ENCODE measurements at regions not wholly inside any gene's neighbourhood (a gene's known extent, or its start where the extent isn't known, plus 50 kb on each side); places are given as distances from the start of the nearest gene placed in this dataset.

DNA sequence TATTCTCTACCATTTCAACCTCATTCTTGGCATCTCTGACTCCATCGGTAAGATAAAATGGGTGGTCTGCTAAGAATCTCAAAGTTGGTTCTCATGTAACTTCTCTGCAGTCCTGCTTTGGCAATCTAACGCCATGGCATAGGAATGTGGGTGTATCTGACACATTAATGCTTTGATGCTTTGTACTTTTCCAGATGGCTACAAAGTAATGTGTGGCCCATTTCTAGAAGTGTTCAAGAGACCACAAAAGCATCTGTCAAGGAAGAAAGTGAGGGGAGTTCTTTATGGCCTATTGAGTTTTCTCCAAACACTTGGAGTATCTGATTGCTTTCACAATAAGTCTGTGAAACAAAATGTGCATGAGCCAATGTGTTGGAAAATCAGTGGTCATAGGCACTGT, 339.9 kb upstream of the TGFBR2 start:
- Histone ChIP-seq H3K27me3 (ENCODE audit: control insufficient read depth, insufficient read depth, low read length) (no peaks in the 10 kb centered on the region), H3K9me3 (ENCODE audit: control insufficient read depth, insufficient read depth, low read depth, low read length) (no peaks in the 10 kb centered on the region), H3K36me3 (ENCODE audit: control insufficient read depth, insufficient read depth, low read length) (no peaks in the 10 kb centered on the region), H3K4me3 (ENCODE audit: low read depth in 2 of 2, low read length in 2 of 2) (no peak overlapping the region), H3K27ac (ENCODE audit: low read length) (no peak overlapping the region), H3K4me1 (ENCODE audit: control insufficient read depth, insufficient read depth, low read length) (no peaks in the 10 kb centered on the region)
- POLR2A ChIA-PET, result no interaction called here
- no peak for ATAC-seq
- no peak for DNase-seq (ENCODE audit: low read depth, low spot score)
- CTCF ChIA-PET, result no interaction called here
- no TSS peak for BruUV-seq (replicated peaks)
- intact Hi-C loops (cut with micrococcal nuclease; ENCODE audit: unreplicated experiment), result no loop called here
- in situ Hi-C loops (cut with HindIII; ENCODE audit: low pct_unique_long_range_greater_than_20kb, low sequenced_read_pairs), result no loop called here
- TF ChIP-seq SIN3A (IDR thresholded peaks at IDR 0.05; ENCODE audit: borderline replicate concordance, insufficient read depth, low read depth, low read length), result no peak
- TF ChIP-seq, protein P1, sequence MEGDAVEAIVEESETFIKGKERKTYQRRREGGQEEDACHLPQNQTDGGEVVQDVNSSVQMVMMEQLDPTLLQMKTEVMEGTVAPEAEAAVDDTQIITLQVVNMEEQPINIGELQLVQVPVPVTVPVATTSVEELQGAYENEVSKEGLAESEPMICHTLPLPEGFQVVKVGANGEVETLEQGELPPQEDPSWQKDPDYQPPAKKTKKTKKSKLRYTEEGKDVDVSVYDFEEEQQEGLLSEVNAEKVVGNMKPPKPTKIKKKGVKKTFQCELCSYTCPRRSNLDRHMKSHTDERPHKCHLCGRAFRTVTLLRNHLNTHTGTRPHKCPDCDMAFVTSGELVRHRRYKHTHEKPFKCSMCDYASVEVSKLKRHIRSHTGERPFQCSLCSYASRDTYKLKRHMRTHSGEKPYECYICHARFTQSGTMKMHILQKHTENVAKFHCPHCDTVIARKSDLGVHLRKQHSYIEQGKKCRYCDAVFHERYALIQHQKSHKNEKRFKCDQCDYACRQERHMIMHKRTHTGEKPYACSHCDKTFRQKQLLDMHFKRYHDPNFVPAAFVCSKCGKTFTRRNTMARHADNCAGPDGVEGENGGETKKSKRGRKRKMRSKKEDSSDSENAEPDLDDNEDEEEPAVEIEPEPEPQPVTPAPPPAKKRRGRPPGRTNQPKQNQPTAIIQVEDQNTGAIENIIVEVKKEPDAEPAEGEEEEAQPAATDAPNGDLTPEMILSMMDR (IDR thresholded peaks at IDR 0.05), result no peak
- TF ChIP-seq, protein P2, sequence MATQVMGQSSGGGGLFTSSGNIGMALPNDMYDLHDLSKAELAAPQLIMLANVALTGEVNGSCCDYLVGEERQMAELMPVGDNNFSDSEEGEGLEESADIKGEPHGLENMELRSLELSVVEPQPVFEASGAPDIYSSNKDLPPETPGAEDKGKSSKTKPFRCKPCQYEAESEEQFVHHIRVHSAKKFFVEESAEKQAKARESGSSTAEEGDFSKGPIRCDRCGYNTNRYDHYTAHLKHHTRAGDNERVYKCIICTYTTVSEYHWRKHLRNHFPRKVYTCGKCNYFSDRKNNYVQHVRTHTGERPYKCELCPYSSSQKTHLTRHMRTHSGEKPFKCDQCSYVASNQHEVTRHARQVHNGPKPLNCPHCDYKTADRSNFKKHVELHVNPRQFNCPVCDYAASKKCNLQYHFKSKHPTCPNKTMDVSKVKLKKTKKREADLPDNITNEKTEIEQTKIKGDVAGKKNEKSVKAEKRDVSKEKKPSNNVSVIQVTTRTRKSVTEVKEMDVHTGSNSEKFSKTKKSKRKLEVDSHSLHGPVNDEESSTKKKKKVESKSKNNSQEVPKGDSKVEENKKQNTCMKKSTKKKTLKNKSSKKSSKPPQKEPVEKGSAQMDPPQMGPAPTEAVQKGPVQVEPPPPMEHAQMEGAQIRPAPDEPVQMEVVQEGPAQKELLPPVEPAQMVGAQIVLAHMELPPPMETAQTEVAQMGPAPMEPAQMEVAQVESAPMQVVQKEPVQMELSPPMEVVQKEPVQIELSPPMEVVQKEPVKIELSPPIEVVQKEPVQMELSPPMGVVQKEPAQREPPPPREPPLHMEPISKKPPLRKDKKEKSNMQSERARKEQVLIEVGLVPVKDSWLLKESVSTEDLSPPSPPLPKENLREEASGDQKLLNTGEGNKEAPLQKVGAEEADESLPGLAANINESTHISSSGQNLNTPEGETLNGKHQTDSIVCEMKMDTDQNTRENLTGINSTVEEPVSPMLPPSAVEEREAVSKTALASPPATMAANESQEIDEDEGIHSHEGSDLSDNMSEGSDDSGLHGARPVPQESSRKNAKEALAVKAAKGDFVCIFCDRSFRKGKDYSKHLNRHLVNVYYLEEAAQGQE (IDR thresholded peaks at IDR 0.05; ENCODE audit: insufficient read depth in 1 of 2, low read depth in 2 of 2, low read length in 1 of 2), result no peak
- no peak for TF ChIP-seq POLR2AphosphoS5 (IDR thresholded peaks at IDR 0.05; ENCODE audit: low read depth, low read length)
- TF ChIP-seq TCF7L2 (IDR thresholded peaks at IDR 0.05; ENCODE audit: low read depth, low read length), result no peak

DNA sequence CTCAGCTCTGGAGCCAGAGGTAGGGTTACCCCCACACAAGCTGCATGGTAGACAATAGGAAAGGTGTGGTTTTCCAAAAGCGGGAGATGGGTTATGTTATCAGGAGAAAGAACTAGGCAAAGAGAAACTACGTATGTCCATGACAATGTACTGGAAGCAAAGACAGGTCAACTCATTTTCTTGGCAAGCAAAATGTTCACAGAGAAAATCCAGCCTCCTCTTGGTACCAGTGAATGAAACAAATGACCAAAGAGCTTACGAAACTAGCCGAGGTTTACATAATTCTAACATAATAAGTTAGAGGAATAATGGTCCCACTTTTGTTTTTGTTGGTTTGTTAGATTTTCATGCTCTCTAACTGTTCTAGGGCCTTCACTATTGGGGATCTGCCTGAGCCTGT, 338.1 kb upstream of the TGFBR2 start:
- no peak overlapping the region for H3K4me3 ChIP-seq (ENCODE audit: low read depth in 2 of 2, low read length in 2 of 2)
- intact Hi-C loops (cut with micrococcal nuclease; ENCODE audit: unreplicated experiment), result no loop called here
- POLR2A ChIA-PET, result no interaction called here

More for the DNA sequence above, 338.1 kb upstream of the TGFBR2 start:
- TF ChIP-seq, protein P2 (IDR thresholded peaks at IDR 0.05; ENCODE audit: insufficient read depth in 1 of 2, low read depth in 2 of 2, low read length in 1 of 2), result no peak
- TF ChIP-seq, protein P1 (IDR thresholded peaks at IDR 0.05), result no peak
- TF ChIP-seq SIN3A (IDR thresholded peaks at IDR 0.05; ENCODE audit: borderline replicate concordance, insufficient read depth, low read depth, low read length) (no peak), POLR2AphosphoS5 (IDR thresholded peaks at IDR 0.05; ENCODE audit: low read depth, low read length) (no peak), TCF7L2 (IDR thresholded peaks at IDR 0.05; ENCODE audit: low read depth, low read length) (no peak)
- BruUV-seq (replicated peaks), result no TSS peak
- Histone ChIP-seq H3K4me1 (ENCODE audit: control insufficient read depth, insufficient read depth, low read length) (no peaks in the 10 kb centered on the region), H3K27ac (ENCODE audit: low read length) (no peak overlapping the region), H3K27me3 (ENCODE audit: control insufficient read depth, insufficient read depth, low read length) (no peaks in the 10 kb centered on the region), H3K36me3 (ENCODE audit: control insufficient read depth, insufficient read depth, low read length) (no peaks in the 10 kb centered on the region), H3K9me3 (ENCODE audit: control insufficient read depth, insufficient read depth, low read depth, low read length) (no peaks in the 10 kb centered on the region)
- DNase-seq (ENCODE audit: low read depth, low spot score), result no peak
- CTCF ChIA-PET, result no interaction called here
- ATAC-seq, result no peak
- in situ Hi-C loops (cut with HindIII; ENCODE audit: low pct_unique_long_range_greater_than_20kb, low sequenced_read_pairs), result no loop called here

All from Panc1 (cell line).